GM12865 (cell line): ENCODE measurements at regions not wholly inside any gene's neighbourhood (a gene's known extent, or its start where the extent isn't known, plus 50 kb on each side); places are given as distances from the start of the nearest gene placed in this dataset.
"Not testable (repeated sequence)": the region's sequence is repeated elsewhere in the genome, so short reads cannot be mapped to it uniquely, and the experiment has no call there.

Experiments
- DNase-seq: peaks from one replicate; pipeline ENCODE4 v3.0.0; 2010; ENCODE audit warnings: low read depth
- H3K4me3 ChIP-seq: 2 replicates; pipeline ENCODE4 v1.5.1; 2011; ENCODE audit warnings: mild to moderate bottlenecking, low read depth, low read length, control low read depth
- TF ChIP-seq, protein P1 (sequence below): IDR thresholded peaks from 2 replicates; pipeline ENCODE4 v1.5.1; 2011; ENCODE audit warnings: low read length, control low read depth, low read depth, inconsistent platforms; ENCODE audit not compliant: insufficient read depth; ENCODE audit errors: missing control alignments

DNA sequence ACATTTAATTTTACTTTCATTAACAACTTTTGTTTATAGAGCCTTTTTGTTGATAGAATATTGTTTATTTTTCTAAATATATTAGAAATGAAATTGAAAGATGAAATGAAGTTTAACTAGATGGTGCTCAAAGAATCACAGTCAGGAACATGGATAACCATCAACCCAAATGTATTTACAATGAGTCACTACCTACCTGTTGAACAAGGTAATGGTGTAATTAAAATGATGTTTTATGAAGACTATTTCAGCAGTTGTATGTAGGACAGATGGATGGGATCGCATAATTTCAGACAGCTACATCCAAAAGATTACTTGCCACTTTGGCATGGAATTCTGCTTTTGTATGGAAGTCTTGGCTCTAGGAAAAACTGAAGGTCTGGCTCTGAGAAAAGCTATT lies 403.6 kb upstream of the SLC10A2 start:
- no peak overlapping the region for H3K4me3 ChIP-seq
- TF ChIP-seq, protein P1, sequence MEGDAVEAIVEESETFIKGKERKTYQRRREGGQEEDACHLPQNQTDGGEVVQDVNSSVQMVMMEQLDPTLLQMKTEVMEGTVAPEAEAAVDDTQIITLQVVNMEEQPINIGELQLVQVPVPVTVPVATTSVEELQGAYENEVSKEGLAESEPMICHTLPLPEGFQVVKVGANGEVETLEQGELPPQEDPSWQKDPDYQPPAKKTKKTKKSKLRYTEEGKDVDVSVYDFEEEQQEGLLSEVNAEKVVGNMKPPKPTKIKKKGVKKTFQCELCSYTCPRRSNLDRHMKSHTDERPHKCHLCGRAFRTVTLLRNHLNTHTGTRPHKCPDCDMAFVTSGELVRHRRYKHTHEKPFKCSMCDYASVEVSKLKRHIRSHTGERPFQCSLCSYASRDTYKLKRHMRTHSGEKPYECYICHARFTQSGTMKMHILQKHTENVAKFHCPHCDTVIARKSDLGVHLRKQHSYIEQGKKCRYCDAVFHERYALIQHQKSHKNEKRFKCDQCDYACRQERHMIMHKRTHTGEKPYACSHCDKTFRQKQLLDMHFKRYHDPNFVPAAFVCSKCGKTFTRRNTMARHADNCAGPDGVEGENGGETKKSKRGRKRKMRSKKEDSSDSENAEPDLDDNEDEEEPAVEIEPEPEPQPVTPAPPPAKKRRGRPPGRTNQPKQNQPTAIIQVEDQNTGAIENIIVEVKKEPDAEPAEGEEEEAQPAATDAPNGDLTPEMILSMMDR: no peak
- DNase-seq: no peak

DNA sequence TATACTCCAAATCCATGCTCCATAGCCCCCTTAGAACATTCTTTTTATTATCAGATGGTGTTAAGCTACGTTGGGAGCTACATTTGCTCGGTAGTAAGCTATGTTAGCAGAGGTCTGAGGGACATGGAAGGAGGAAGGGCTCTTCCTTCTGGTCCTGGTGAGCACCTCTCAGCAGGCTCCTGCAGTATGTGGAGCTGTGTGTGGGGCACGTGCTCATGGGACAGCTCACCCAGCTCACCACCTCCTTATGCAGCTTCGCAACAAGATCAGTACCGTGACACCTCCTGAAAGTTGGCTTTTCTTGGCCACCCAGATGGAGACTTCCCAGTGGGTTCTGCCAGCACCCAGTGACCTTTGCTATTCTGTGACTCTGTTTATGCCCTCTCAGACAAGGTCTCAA lies 400.5 kb upstream of the SLC10A2 start:
- no peak for DNase-seq
- TF ChIP-seq, protein P1: no peak
- H3K4me3 ChIP-seq: no peak overlapping the region

DNA sequence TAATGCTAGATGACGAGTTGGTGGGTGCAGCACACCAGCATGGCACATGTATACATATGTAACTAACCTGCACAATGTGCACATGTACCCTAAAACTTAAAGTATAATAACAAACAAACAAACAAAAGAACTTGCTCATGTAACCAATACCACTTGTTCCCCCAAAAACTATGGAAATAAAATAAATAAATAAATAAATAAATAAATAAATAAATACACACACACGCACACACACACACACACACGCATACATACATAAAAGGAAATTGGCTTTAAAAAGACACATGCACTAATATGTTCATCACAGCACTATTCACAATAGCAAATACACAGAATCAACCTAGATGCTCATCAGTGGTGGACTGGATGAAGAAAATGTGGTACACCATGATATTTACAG lies 394.0 kb upstream of the SLC10A2 start:
- DNase-seq, H3K4me3 ChIP-seq: not testable (repeated sequence)

DNA sequence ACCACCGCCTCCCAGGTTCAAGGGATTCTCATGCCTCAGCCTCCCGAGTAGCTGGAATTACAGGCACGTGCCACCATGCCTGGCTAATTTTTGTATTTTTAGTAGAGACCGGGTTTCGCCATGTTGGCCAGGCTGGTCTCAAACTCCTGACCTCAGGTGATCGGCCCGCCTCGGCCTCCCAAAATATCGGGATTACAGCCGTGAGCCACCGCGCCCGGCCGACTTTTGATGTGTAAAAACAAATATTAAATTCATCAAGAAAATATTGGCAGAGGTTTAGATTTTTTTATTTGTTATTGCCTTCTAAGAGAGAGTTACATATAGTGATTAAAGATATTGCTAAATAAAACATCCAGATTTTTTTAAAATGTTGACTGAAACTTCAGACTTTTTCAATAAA lies 390.8 kb upstream of the SLC10A2 start:
- not testable (repeated sequence) for H3K4me3 ChIP-seq, DNase-seq

DNA sequence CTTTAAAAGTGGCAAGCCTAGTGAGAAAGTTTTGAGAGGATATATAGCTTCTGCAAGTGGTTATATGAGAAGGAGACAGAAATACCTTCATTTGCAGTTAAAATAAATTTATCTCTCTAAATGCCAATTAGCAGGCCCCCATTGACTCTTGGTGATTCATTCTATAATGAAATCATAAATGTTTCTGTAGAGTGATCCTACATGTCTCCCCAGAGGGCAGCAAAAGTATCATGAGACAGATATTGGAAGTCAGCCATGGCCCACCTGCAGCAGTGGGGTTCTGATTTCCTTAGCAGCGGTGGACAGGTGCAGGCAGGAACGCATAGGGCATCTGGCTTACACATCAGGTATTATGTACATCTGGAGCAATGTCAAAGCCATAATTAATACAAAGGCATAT lies 385.4 kb upstream of the SLC10A2 start:
- H3K4me3 ChIP-seq: no peak overlapping the region
- TF ChIP-seq, protein P1: no peak
- DNase-seq: no peak

DNA sequence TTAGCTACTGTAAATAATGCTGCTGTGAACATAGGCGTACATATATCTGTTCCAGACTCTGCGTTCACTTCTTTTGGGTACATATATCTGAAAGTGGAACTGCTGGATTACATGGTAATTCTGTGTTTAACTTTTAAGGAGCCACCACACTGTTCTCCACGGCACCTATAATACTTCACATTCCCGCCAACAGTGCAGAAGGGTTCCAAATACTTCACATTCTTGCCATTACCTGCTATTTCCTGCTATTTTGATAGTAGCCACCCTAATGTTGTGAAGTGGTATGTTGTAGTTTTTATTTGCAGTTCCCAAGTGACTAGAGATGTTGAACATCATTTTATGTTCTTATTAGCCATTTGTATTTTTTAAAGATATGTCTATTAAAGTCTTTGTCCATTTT lies 377.4 kb upstream of the SLC10A2 start:
- no peak for DNase-seq
- no peak overlapping the region for H3K4me3 ChIP-seq
- TF ChIP-seq, protein P1: no peak

DNA sequence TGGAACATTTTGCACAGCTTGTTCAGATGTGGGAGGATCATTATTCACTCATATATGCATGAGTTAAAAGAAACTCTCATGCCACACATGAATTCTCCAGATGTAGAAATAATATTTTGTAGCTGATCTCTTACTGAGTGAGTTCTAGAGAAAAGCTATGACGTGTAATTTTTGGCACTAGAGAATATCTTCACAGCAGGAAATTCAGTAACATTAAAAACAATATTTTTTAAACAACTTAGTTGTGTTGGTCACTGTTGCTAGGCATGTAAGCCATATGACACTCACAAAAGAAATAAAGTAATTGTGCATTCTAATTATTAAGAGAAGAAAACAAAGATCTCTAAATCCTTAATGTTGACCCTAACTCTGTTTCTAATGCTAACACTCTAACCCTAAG lies 371.4 kb upstream of the SLC10A2 start:
- no peak for DNase-seq
- TF ChIP-seq, protein P1: no peak
- no peak overlapping the region for H3K4me3 ChIP-seq

DNA sequence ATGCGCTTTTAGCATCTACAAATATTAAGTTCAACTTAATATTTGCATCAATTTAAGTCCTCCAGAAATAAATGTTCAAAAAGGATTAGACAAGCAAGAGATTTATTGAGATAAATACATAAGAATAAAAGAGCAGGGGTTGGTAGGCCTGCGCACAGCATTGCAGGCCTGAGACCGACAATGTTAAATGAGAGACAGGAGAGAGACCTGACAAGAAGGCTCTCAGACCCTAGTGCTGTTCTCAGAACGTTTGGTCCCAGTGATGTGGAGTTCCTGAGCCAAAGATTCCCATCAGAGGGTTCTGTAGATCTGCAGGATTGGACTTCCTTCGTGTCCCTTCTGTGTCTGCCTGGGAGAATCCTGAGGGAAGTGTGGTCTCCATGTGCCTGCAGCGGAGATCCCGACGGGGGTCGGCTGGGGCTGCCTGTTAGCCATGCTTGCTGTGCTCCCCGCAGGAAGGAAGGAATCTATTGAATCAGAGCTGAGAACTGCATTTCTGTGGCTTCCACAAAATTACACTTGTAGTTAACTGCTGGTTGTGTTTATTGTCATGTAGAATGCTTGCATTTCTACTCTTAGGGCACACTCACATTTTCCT lies 369.9 kb upstream of the SLC10A2 start:
- TF ChIP-seq, protein P1: no peak
- H3K4me3 ChIP-seq: no peak overlapping the region
- no peak for DNase-seq
